DOHH2 (cell line): ENCODE measurements at regions not wholly inside any gene's neighbourhood (a gene's known extent, or its start where the extent isn't known, plus 50 kb on each side); places are given as distances from the start of the nearest gene placed in this dataset.

Source experiments
- H3F3A ChIP-seq: fragments of 200-600 bp; sonication (generic), shearing (Covaris generic); 2 replicates; pipeline ENCODE4 v1.6.0; 2016; ENCODE audit warnings: antibody characterized with exemption, mild to moderate bottlenecking; ENCODE audit not compliant: control insufficient read depth, insufficient read depth
- H3K27ac ChIP-seq: fragments of 200-600 bp; sonication (generic); 2 replicates; pipeline ENCODE4 v1.5.1; 2014; ENCODE audit warnings: low read depth, mild to moderate bottlenecking, low read length, moderate library complexity
- H3K27me3 ChIP-seq: fragments of 200-600 bp; sonication (generic); 2 replicates; pipeline ENCODE4 v1.6.1; 2014; ENCODE audit warnings: mild to moderate bottlenecking, low read length, mixed read lengths; ENCODE audit not compliant: control insufficient read depth
- H3K36me3 ChIP-seq: fragments of 200-600 bp; sonication (generic); 2 replicates; pipeline ENCODE4 v1.6.1; 2014; ENCODE audit warnings: mild to moderate bottlenecking, low read length, moderate library complexity, mixed read lengths; ENCODE audit not compliant: control insufficient read depth
- H3K4me1 ChIP-seq: fragments of 200-600 bp; sonication (generic); 2 replicates; pipeline ENCODE4 v1.6.1; 2014; ENCODE audit warnings: mild to moderate bottlenecking, low read length, mixed read lengths; ENCODE audit not compliant: control insufficient read depth
- H3K4me2 ChIP-seq: fragments of 200-600 bp; sonication (generic); 2 replicates; pipeline ENCODE4 v1.6.0; 2014; ENCODE audit warnings: mild to moderate bottlenecking, low read length, moderate library complexity
- H3K4me3 ChIP-seq: fragments of 200-600 bp; sonication (generic); 2 replicates; pipeline ENCODE4 v1.5.1; 2014; ENCODE audit warnings: mild to moderate bottlenecking, low read length, mixed read lengths
- H3K79me2 ChIP-seq: fragments of 200-600 bp; sonication (generic); 2 replicates; pipeline ENCODE4 v1.6.1; 2014; ENCODE audit warnings: mild to moderate bottlenecking, low read length, mixed read lengths; ENCODE audit not compliant: control insufficient read depth
- H3K9me2 ChIP-seq: fragments of 200-600 bp; sonication (generic); replicated peaks from 2 replicates; pipeline ENCODE4 v1.6.1; 2014; ENCODE audit warnings: mild to moderate bottlenecking, low read length, mixed read lengths; ENCODE audit not compliant: control insufficient read depth
- H3K9me3 ChIP-seq: fragments of 200-600 bp; sonication (generic); 2 replicates; pipeline ENCODE4 v1.6.1; 2014; ENCODE audit warnings: antibody characterized with exemption, low read length, mixed read lengths; ENCODE audit not compliant: control insufficient read depth, insufficient read depth
- H4K20me1 ChIP-seq: fragments of 200-600 bp; sonication (generic); 2 replicates; pipeline ENCODE4 v1.6.0; 2014; ENCODE audit warnings: low read depth, mild to moderate bottlenecking, antibody characterized with exemption, low read length, moderate library complexity; ENCODE audit not compliant: control insufficient read depth, insufficient read depth
- EZH2phosphoT487 ChIP-seq: fragments of 200-600 bp; sonication (generic); IDR thresholded peaks from 2 replicates; pipeline ENCODE4 v1.6.1; 2017; ENCODE audit warnings: borderline replicate concordance, mild to moderate bottlenecking, antibody characterized with exemption, low read length, moderate library complexity, mixed read lengths
- TF ChIP-seq, protein P1 (sequence below): fragments of 200-600 bp; sonication (generic); IDR thresholded peaks from one replicate; pipeline ENCODE4 v1.5.1; 2014; ENCODE audit warnings: antibody characterized with exemption, mild to moderate bottlenecking, low read depth, low read length; ENCODE audit not compliant: poor library complexity, severe bottlenecking

DNA sequence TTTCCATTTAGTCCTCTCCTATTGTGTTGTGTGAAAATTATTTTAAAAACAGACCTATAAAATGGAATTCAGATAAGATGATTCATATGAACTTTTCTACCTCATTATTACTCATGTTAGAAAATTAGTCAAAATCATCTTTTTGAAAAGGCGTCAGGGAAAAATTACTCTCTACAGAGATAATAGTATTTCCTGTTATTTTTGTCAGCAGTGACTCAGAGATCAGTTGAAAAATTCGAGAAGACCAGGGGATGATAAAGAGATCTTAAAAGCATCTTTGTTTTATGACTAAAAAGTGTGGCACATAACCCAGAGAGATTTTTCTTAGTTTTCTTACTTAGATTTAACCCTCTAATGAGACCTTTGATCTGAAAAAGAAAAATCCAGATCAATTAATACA, 157.9 kb upstream of the CARD18 start:
- Histone ChIP-seq H3K4me3 (no peak overlapping the region), H3K79me2 (no peaks in the 10 kb centered on the region), H3K4me1 (no peaks in the 10 kb centered on the region), H3K4me2 (no peak overlapping the region), H3F3A (no peaks in the 10 kb centered on the region), H3K27me3 (no peaks in the 10 kb centered on the region), H3K9me2 (no peaks in the 10 kb centered on the region), H3K36me3 (no peaks in the 10 kb centered on the region), H4K20me1 (no peaks in the 10 kb centered on the region), H3K27ac (no peak overlapping the region), H3K9me3 (no peaks in the 10 kb centered on the region; the same call in 1 of the 2 replicates)
- no peak for TF ChIP-seq EZH2phosphoT487
- TF ChIP-seq, protein P1, sequence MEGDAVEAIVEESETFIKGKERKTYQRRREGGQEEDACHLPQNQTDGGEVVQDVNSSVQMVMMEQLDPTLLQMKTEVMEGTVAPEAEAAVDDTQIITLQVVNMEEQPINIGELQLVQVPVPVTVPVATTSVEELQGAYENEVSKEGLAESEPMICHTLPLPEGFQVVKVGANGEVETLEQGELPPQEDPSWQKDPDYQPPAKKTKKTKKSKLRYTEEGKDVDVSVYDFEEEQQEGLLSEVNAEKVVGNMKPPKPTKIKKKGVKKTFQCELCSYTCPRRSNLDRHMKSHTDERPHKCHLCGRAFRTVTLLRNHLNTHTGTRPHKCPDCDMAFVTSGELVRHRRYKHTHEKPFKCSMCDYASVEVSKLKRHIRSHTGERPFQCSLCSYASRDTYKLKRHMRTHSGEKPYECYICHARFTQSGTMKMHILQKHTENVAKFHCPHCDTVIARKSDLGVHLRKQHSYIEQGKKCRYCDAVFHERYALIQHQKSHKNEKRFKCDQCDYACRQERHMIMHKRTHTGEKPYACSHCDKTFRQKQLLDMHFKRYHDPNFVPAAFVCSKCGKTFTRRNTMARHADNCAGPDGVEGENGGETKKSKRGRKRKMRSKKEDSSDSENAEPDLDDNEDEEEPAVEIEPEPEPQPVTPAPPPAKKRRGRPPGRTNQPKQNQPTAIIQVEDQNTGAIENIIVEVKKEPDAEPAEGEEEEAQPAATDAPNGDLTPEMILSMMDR = no peak

DNA sequence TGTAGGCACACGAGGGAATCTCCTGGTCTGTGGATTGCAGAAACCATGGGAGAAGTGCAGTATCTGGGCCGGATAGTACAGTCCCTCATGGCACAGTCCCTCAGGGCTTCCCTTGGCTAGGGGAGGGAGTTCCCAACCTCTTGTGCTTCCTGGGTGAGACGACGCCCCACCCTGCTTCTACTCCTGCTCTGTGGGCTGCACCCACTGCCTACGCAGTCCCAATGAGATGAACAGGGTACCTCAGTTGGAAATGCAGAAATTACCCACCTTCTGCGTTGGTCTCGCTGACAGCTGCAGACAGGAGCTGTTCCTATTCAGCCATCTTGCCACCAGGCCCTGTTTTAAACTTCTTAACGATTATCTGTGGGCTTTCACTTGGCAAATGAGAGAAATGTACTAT, 157.2 kb upstream of the CARD18 start:
- TF ChIP-seq EZH2phosphoT487 = no peak
- TF ChIP-seq, protein P1 = no peak
- H3K9me2 ChIP-seq = no peaks in the 10 kb centered on the region
- H3K79me2 ChIP-seq = no peaks in the 10 kb centered on the region
- no peaks in the 10 kb centered on the region for H3F3A ChIP-seq
- no peaks in the 10 kb centered on the region for H3K36me3 ChIP-seq
- H3K27ac ChIP-seq = no peak overlapping the region
- no peaks in the 10 kb centered on the region; the same call in 1 of the 2 replicates for H3K9me3 ChIP-seq
- no peaks in the 10 kb centered on the region for H4K20me1 ChIP-seq
- no peaks in the 10 kb centered on the region for H3K27me3 ChIP-seq
- no peak overlapping the region for H3K4me2 ChIP-seq
- no peak overlapping the region for H3K4me3 ChIP-seq
- no peaks in the 10 kb centered on the region for H3K4me1 ChIP-seq

DNA sequence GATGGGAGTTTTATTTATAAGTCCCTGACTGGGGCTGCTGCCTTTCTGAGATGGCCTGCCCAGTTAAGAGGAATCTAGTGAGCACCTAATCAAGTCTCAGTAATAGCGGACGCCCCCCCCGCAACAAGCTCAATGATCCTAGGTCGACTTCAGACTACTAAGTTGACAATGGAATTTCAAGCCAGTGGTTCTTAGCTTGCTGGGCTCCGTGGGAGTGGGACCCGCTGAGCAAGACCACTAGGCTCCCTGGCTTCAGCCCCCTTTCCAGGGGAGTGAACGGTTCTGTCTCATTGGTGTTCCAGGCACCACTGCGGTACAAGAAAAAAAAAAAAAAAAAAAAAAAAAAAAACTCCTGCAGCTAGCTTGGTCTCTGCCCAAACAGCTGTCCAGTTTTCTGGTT, 156.8 kb upstream of the CARD18 start:
- Histone ChIP-seq H3K4me2 (no peak overlapping the region), H3K79me2 (no peaks in the 10 kb centered on the region), H3K36me3 (no peaks in the 10 kb centered on the region), H3K27me3 (no peaks in the 10 kb centered on the region), H3F3A (no peaks in the 10 kb centered on the region), H3K4me3 (no peak overlapping the region), H3K27ac (no peak overlapping the region), H3K9me2 (no peaks in the 10 kb centered on the region), H3K4me1 (no peaks in the 10 kb centered on the region), H3K9me3 (no peaks in the 10 kb centered on the region; the same call in 1 of the 2 replicates), H4K20me1 (no peaks in the 10 kb centered on the region)
- TF ChIP-seq, protein P1 = no peak
- TF ChIP-seq EZH2phosphoT487 = no peak

DNA sequence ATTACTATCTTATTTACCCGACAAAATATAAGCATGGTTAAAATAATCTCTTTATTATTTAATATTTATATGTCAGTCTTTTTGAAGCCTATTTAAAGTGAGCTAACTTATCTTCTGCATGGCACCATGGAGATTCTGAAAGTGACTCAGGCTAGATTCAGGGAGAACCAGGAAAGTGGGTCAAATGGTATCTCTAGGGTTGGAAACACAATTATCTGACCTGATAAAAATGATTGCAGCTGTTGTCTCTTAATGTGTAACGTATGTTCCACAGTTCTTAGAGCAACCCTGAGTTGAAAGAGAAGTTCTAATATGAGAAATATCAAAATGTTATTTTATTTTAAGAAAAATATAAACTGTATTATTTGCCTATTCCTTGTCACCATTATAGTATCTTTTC, 143.1 kb upstream of the CARD18 start:
- Histone ChIP-seq H3K27ac (no peak overlapping the region), H3F3A (no peaks in the 10 kb centered on the region), H3K9me2 (no peaks in the 10 kb centered on the region), H3K27me3 (no peaks in the 10 kb centered on the region), H3K4me2 (no peak overlapping the region), H3K4me1 (no peaks in the 10 kb centered on the region), H3K4me3 (no peak overlapping the region), H4K20me1 (no peaks in the 10 kb centered on the region), H3K36me3 (no peaks in the 10 kb centered on the region), H3K9me3 (no peaks in the 10 kb centered on the region), H3K79me2 (no peaks in the 10 kb centered on the region)
- TF ChIP-seq, protein P1 = no peak
- TF ChIP-seq EZH2phosphoT487 = no peak
